Prostate gland (tissue), 2 donors: ENCODE measurements at regions not wholly inside any gene's neighbourhood (a gene's known extent, or its start where the extent isn't known, plus 50 kb on each side); places are given as distances from the start of the nearest gene placed in this dataset.

Experiments
- DNase-seq: peaks from one replicate; pipeline ENCODE4 v3.0.0-alpha.2; 2019; ENCODE audit warnings: low spot score
- H3K27ac ChIP-seq, 2 donors: fragments of 200-600 bp; sonication (generic); 2 replicates each; pipeline ENCODE4 v1.5.1; 2017 to 2019
- H3K27me3 ChIP-seq: fragments of 200-600 bp; sonication (generic); replicated peaks from 2 replicates; pipeline ENCODE4 v1.5.1; 2019; ENCODE audit not compliant: insufficient read depth
- H3K36me3 ChIP-seq, 2 donors: fragments of 200-600 bp; sonication (generic); 1 replicate in 1 of 2; 2 replicates in 1 of 2; pipeline versions ENCODE4 v1.5.1 to v1.8.1; 2017 to 2019
- H3K4me1 ChIP-seq: fragments of 200-600 bp; sonication (generic); replicated peaks from 2 replicates; pipeline ENCODE4 v1.5.1; 2019
- H3K4me3 ChIP-seq, 2 donors: fragments of 200-600 bp; sonication (generic); 2 replicates each; pipeline ENCODE4 v1.5.1; 2017 to 2019
- H3K9me3 ChIP-seq: fragments of 200-600 bp; sonication (generic); 2 replicates; pipeline ENCODE4 v1.5.1; 2017
- CTCF ChIP-seq, 4 experiments: fragments of 200-600 bp in 2 of 4; fragments of 450-650 bp in 2 of 4; sonication (generic) in 2 of 4; IDR thresholded peaks; 1 replicate in 3 of 4; 2 replicates in 1 of 4; pipeline ENCODE4 v1.5.1; 2016 to 2019; ENCODE audit warnings: antibody characterized with exemption in 4 of 4, mild to moderate bottlenecking in 2 of 4, moderate library complexity in 2 of 4
- POLR2A ChIP-seq: fragments of 450-650 bp; IDR thresholded peaks from one replicate; pipeline ENCODE4 v1.6.1; 2016; ENCODE audit warnings: antibody characterized with exemption, mild to moderate bottlenecking
- POLR2AphosphoS5 ChIP-seq: sonication (generic); formaldehyde crosslinking; IDR thresholded peaks from one replicate; pipeline ENCODE4 v1.6.1; 2017; ENCODE audit warnings: antibody characterized with exemption
- WGBS: methylation state at CpG from one replicate; pipeline ENCODE4 v1.1.5; 2018; 5-methylcytosine and 5-hydroxymethylcytosine counted together
- intact Hi-C: fragments of 100-400 bp; cut with DNase I; formaldehyde crosslinking; loops from one replicate; pipeline ENCODE4 v1.14.2; 2022

DNA sequence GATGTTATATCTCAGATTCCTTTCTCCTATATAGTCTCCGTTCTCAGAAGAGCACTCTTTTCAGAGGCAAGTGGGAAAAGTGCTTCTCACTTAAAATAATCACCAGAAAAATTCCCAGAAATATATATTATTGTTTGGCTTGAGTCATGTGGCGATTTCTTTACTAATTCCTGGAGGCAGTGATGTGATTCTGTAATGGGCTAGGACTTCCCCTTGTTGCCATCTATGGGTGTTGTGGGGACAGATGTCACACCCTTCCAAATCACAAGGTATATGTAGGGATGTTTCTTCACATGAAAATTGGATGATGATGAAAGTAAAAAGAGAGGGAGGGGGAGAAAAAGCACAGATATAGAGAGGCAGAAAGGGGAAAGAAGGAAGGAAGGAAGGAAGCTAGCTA lies 553.4 kb downstream of the PPP4R3C start:
- intact Hi-C loops = no loop called here
- Histone ChIP-seq H3K27ac (no peak overlapping the region), H3K27me3 (no peaks in the 10 kb centered on the region), H3K9me3 (no peaks in the 10 kb centered on the region), H3K36me3 (no peaks in the 10 kb centered on the region), H3K4me1 (no peaks in the 10 kb centered on the region), H3K4me3 (no peak overlapping the region)
- TF ChIP-seq CTCF (IDR thresholded peaks at IDR 0.05) = no peak
- no peak for TF ChIP-seq POLR2AphosphoS5
- TF ChIP-seq POLR2A = no peak
- no peak for DNase-seq
- WGBS = 89% methylated on average over 2 of the region's 2 CpGs

DNA sequence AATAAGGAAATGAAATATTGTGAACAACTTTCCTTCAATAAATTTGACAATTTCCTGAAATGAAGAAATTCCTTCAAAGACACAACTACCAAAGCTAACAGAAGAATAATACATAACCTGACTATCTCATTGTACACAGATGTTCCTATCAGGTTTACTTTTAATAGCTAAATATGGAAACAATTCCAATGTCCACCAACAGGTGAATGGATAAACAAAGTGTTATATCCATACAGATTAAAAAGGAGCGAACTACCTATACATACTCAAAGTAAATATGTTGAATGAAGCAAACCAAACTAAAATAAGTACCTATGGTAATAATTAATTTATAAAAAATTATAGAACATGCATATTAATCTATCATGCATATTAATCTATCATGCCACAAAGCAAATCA lies 554.9 kb downstream of the PPP4R3C start:
- 95% methylated on average over 1 of the region's 1 CpG for WGBS
- no peaks in the 10 kb centered on the region for H3K36me3 ChIP-seq
- DNase-seq = no peak
- no peaks in the 10 kb centered on the region for H3K9me3 ChIP-seq
- no peaks in the 10 kb centered on the region for H3K27me3 ChIP-seq
- no peaks in the 10 kb centered on the region for H3K4me1 ChIP-seq
- no peak for TF ChIP-seq POLR2AphosphoS5
- TF ChIP-seq CTCF (IDR thresholded peaks at IDR 0.05) = no peak
- TF ChIP-seq POLR2A = no peak
- H3K27ac ChIP-seq = no peak overlapping the region
- intact Hi-C loops = no loop called here
- H3K4me3 ChIP-seq = no peak overlapping the region

DNA sequence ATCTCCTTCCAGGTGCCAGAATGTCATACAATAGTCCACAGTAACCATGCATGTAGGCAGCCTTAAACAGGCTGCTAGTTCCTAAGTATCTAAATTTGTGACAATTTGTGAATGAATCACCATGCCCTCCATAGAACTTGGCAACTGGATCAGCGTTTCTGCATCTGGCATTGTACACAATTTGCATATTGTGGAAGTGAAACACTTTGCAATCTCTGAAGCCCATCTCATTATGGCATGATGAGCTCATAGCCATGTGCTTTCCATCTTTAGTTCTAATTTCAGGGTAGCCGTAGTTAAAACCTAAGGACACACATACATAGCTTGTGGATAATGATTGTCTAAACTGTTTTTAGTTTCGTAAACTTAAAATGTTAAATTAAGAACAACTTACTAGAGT lies 573.6 kb downstream of the PPP4R3C start:
- Histone ChIP-seq H3K9me3 (no peaks in the 10 kb centered on the region), H3K4me3 (no peak overlapping the region)
- intact Hi-C loops = no loop called here

GRCh38 chrX:26873736-26874135 lies 589.4 kb downstream of the PPP4R3C start:
- Histone ChIP-seq H3K36me3 (no peaks in the 10 kb centered on the region), H3K4me3 (no peak overlapping the region), H3K27me3 (no peaks in the 10 kb centered on the region), H3K9me3 (no peaks in the 10 kb centered on the region), H3K4me1 (no peaks in the 10 kb centered on the region), H3K27ac (no peak overlapping the region)
- no peak for DNase-seq
- TF ChIP-seq CTCF (IDR thresholded peaks at IDR 0.05) = no peak
- TF ChIP-seq POLR2A = no peak
- no peak for TF ChIP-seq POLR2AphosphoS5
- WGBS = 82% methylated on average over 16 of the region's 29 CpGs
- intact Hi-C loops = no loop called here

More for the DNA sequence above, 573.6 kb downstream of the PPP4R3C start:
- Histone ChIP-seq H3K27ac (no peak overlapping the region), H3K4me1 (no peaks in the 10 kb centered on the region), H3K27me3 (no peaks in the 10 kb centered on the region), H3K36me3 (no peaks in the 10 kb centered on the region)
- 91% methylated on average over 3 of the region's 3 CpGs for WGBS
- DNase-seq = no peak
- no peak for TF ChIP-seq POLR2A
- TF ChIP-seq POLR2AphosphoS5 = no peak
- TF ChIP-seq CTCF (IDR thresholded peaks at IDR 0.05) = no peak

DNA sequence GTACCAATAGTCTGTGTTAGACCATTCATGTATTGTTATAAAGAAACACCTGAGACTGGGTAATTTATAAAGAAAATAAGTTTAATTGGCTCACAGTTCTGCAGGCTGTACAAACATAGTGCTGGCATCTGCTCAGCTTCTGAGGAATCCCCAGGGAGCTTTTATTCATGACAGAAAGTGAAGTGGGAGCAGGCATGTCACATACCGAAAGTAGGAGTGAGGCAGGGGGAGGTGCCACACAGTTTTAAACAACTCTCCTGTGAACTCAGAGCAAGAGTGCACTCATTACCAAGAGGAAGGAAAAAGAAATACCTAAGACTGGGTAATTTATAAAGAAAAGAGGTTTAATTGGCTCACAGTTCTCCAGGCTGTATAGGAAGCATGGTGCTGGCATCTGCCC lies 591.2 kb downstream of the PPP4R3C start:
- WGBS = 86% methylated on average over 1 of the region's 1 CpG
- no peaks in the 10 kb centered on the region for H3K36me3 ChIP-seq
- H3K27ac ChIP-seq = no peak overlapping the region
- no peak overlapping the region for H3K4me3 ChIP-seq
- no peaks in the 10 kb centered on the region for H3K27me3 ChIP-seq
- intact Hi-C loops = no loop called here
- no peak for DNase-seq
- no peak for TF ChIP-seq POLR2A
- no peak for TF ChIP-seq POLR2AphosphoS5
- TF ChIP-seq CTCF (IDR thresholded peaks at IDR 0.05) = no peak
- H3K4me1 ChIP-seq = no peaks in the 10 kb centered on the region
- H3K9me3 ChIP-seq = no peaks in the 10 kb centered on the region
